ENCODE measurements at regions not wholly inside any gene's neighbourhood (a gene's known extent, or its start where the extent isn't known, plus 50 kb on each side); places are given as distances from the start of the nearest gene placed in this dataset.

DNA sequence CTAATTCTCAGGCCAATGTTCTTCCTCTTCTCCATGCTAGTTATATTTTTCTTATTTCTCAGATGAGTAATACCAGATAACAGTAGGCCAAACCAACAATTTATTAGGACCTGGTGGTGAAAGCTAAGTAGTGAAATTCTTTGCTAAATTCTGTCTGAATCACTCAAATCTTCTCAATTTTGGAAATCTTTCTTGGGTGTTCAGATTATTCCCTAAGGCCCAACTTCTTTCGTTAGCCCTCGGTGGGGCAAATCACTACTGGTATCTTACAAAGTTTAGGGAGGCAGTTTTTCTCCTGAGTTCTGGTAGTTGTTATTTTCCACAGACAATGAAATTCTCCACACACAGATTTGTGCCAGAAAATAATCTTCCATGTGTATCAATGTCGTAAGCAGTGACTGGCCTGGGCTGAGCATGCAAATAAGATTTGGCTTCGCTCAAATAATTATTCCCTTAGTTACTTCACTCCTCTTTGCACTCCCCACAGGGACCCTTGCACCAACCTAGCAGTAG lies 443.5 kb upstream of the SLC14A2 start:
- no peak for TF ChIP-seq POLR2AphosphoS5 (IDR thresholded peaks at IDR 0.05)
- TF ChIP-seq EP300 (IDR thresholded peaks at IDR 0.05), result no peak
- TF ChIP-seq, protein P1, sequence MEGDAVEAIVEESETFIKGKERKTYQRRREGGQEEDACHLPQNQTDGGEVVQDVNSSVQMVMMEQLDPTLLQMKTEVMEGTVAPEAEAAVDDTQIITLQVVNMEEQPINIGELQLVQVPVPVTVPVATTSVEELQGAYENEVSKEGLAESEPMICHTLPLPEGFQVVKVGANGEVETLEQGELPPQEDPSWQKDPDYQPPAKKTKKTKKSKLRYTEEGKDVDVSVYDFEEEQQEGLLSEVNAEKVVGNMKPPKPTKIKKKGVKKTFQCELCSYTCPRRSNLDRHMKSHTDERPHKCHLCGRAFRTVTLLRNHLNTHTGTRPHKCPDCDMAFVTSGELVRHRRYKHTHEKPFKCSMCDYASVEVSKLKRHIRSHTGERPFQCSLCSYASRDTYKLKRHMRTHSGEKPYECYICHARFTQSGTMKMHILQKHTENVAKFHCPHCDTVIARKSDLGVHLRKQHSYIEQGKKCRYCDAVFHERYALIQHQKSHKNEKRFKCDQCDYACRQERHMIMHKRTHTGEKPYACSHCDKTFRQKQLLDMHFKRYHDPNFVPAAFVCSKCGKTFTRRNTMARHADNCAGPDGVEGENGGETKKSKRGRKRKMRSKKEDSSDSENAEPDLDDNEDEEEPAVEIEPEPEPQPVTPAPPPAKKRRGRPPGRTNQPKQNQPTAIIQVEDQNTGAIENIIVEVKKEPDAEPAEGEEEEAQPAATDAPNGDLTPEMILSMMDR (IDR thresholded peaks at IDR 0.05), result no peak
- no peak for TF ChIP-seq POLR2A (IDR thresholded peaks at IDR 0.05; ENCODE audit: low read depth)
- 80% methylated on average over 4 of the region's 4 CpGs for WGBS
- Histone ChIP-seq H3K9me3 (no peaks in the 10 kb centered on the region), H3K4me1 (peaks cover 0 to 2% (median 0%) of the 10 kb centered on the region in 4 donors), H3K4me3 (no peak overlapping the region), H3K36me3 (no peaks in the 10 kb centered on the region), H3K27me3 (no peaks in the 10 kb centered on the region), H3K27ac (replicated peaks in 1 of 4) (peak overlapping the region in 1 of 4 donors; percentile 6)
- intact Hi-C loops (cut with DNase I), result no loop called here
- DNase-seq (ENCODE audit: extremely low spot score), result no peak

DNA sequence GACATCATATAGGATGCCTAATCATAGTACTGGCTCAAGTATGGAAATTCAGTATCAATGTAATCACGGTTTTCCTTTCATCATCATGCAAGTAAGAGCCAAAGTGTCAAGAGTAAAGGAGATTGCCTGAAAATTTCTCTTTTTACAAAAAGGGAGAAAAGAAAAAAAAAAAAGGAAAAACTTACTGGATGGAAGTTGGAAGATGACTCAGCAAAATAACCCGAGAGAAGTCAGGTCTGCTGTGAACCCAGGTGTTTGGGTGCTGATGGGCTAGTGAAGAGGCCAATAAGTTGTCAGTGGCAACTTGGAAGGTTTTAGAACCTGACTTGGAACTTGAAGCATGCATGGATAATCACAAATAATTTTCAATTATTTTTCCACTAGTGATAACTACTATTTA lies 441.9 kb upstream of the SLC14A2 start:
- TF ChIP-seq POLR2AphosphoS5 (IDR thresholded peaks at IDR 0.05) (no peak), EP300 (IDR thresholded peaks at IDR 0.05) (no peak), POLR2A (IDR thresholded peaks at IDR 0.05; ENCODE audit: low read depth) (no peak)
- TF ChIP-seq, protein P1 (IDR thresholded peaks at IDR 0.05), result no peak
- Histone ChIP-seq H3K27ac (replicated peaks in 1 of 4) (no peak overlapping the region), H3K9me3 (no peaks in the 10 kb centered on the region), H3K27me3 (no peaks in the 10 kb centered on the region), H3K36me3 (no peaks in the 10 kb centered on the region), H3K4me3 (no peak overlapping the region), H3K4me1 (no peaks in the 10 kb centered on the region)
- 87% methylated on average over 2 of the region's 2 CpGs for WGBS
- no peak for DNase-seq (ENCODE audit: extremely low spot score)
- intact Hi-C loops (cut with DNase I), result no loop called here

- H3K9me3 ChIP-seq, result no peaks in the 10 kb centered on the region
- H3K4me1 ChIP-seq, result no peaks in the 10 kb centered on the region
- H3K36me3 ChIP-seq, result no peaks in the 10 kb centered on the region
- TF ChIP-seq EP300 (IDR thresholded peaks at IDR 0.05) (no peak), POLR2AphosphoS5 (IDR thresholded peaks at IDR 0.05) (no peak), POLR2A (IDR thresholded peaks at IDR 0.05; ENCODE audit: low read depth) (no peak)
- TF ChIP-seq, protein P1 (IDR thresholded peaks at IDR 0.05), result no peak
- WGBS, result 70% methylated on average over 2 of the region's 2 CpGs
- H3K27ac ChIP-seq (replicated peaks in 1 of 4), result no peak overlapping the region
- no peaks in the 10 kb centered on the region for H3K27me3 ChIP-seq
- intact Hi-C loops (cut with DNase I), result no loop called here
- DNase-seq (ENCODE audit: extremely low spot score), result no peak
- H3K4me3 ChIP-seq, result no peak overlapping the region
Measured at GRCh38 chr18:45173799-45174519, 441.3 kb upstream of the SLC14A2 start.

- no peak for DNase-seq (ENCODE audit: extremely low spot score)
- TF ChIP-seq POLR2A (IDR thresholded peaks at IDR 0.05; ENCODE audit: low read depth) (no peak), POLR2AphosphoS5 (IDR thresholded peaks at IDR 0.05) (no peak), EP300 (IDR thresholded peaks at IDR 0.05) (no peak)
- TF ChIP-seq, protein P1 (IDR thresholded peaks at IDR 0.05), result no peak
- Histone ChIP-seq H3K9me3 (no peaks in the 10 kb centered on the region), H3K4me3 (no peak overlapping the region), H3K27me3 (no peaks in the 10 kb centered on the region), H3K27ac (replicated peaks in 1 of 4) (no peak overlapping the region), H3K36me3 (no peaks in the 10 kb centered on the region), H3K4me1 (no peaks in the 10 kb centered on the region)
- intact Hi-C loops (cut with DNase I), result no loop called here
- WGBS, result 81% methylated on average over 3 of the region's 3 CpGs
Measured at GRCh38 chr18:45174629-45175136, 440.6 kb upstream of the SLC14A2 start.
